ENCODE measurements at regions not wholly inside any gene's neighbourhood (a gene's known extent, or its start where the extent isn't known, plus 50 kb on each side); places are given as distances from the start of the nearest gene placed in this dataset.

- no peak for DNase-seq
Measured at GRCh38 chr2:128805237-128805636, 486.6 kb upstream of the HS6ST1 start.

- DNase-seq, result no peak
Measured at GRCh38 chr2:128805918-128806317, 487.2 kb upstream of the HS6ST1 start.

- no peak for DNase-seq
Measured at GRCh38 chr2:128807317-128807716, 488.6 kb upstream of the HS6ST1 start.

- no peak for DNase-seq
Measured at GRCh38 chr2:128808462-128809258, 490.0 kb upstream of the HS6ST1 start.

- no peak for DNase-seq
Measured at GRCh38 chr2:128809259-128809636, 490.6 kb upstream of the HS6ST1 start.

- DNase-seq, result no peak
Measured at GRCh38 chr2:128809880-128810279, 491.2 kb upstream of the HS6ST1 start.

- DNase-seq, result no peak
Measured at GRCh38 chr2:128812183-128812940, 493.7 kb upstream of the HS6ST1 start.

- DNase-seq, result no peak
Measured at GRCh38 chr2:128813352-128814034, 494.8 kb upstream of the HS6ST1 start.

- DNase-seq, result no peak
Measured at GRCh38 chr2:128815248-128815647, 496.6 kb upstream of the HS6ST1 start.

- no peak for DNase-seq
Measured at GRCh38 chr2:128817171-128817570, 498.5 kb upstream of the HS6ST1 start.

GRCh38 chr2:128817813-128818212 is 499.1 kb upstream of the HS6ST1 start:
- DNase-seq, result no peak

GRCh38 chr2:128818248-128818647 is 499.6 kb upstream of the HS6ST1 start:
- no peak for DNase-seq

- no peak for DNase-seq
Measured at GRCh38 chr2:128818704-128819491, 500.2 kb upstream of the HS6ST1 start.

GRCh38 chr2:128820452-128820851 is 501.8 kb upstream of the HS6ST1 start:
- no peak for DNase-seq

GRCh38 chr2:128821010-128821409 is 502.3 kb upstream of the HS6ST1 start:
- DNase-seq, result no peak

GRCh38 chr2:128832946-128833663 is 514.4 kb upstream of the HS6ST1 start:
- DNase-seq, result no peak

GRCh38 chr2:128833664-128834027 is 515.0 kb upstream of the HS6ST1 start:
- DNase-seq, result no peak

- DNase-seq, result no peak
Measured at GRCh38 chr2:128834207-128834879, 515.7 kb upstream of the HS6ST1 start.

- DNase-seq, result no peak
Measured at GRCh38 chr2:128834880-128835252, 516.2 kb upstream of the HS6ST1 start.

- no peak for DNase-seq
Measured at GRCh38 chr2:128835342-128835855, 516.7 kb upstream of the HS6ST1 start.

- DNase-seq, result no peak
Measured at GRCh38 chr2:128835974-128836373, 517.3 kb upstream of the HS6ST1 start.
